ENCODE measurements at regions not wholly inside any gene's neighbourhood (a gene's known extent, or its start where the extent isn't known, plus 50 kb on each side); places are given as distances from the start of the nearest gene placed in this dataset.

GRCh38 chr10:109065821-109066220 lies 857.5 kb downstream of the XPNPEP1 start:
- no peak overlapping the region for H2BK20ac ChIP-seq (ENCODE audit: low read depth, low read length, poor library complexity, severe bottlenecking)
- no peak overlapping the region for H2AK5ac ChIP-seq (ENCODE audit: insufficient read length, low read length)
- H4K91ac ChIP-seq (ENCODE audit: insufficient read length, low read depth, low read length) = no peak overlapping the region
- no peak overlapping the region for H2BK120ac ChIP-seq (ENCODE audit: low read depth, low read length, poor library complexity, severe bottlenecking)
- H3K9me3 ChIP-seq (ENCODE audit: control insufficient read depth, low read depth, low read length) = no peaks in the 10 kb centered on the region
- no peaks in the 10 kb centered on the region for H3K4me1 ChIP-seq (ENCODE audit: insufficient read depth, low read length)
- no peak overlapping the region for H4K5ac ChIP-seq (ENCODE audit: insufficient read length, low read depth, low read length)
- H3K56ac ChIP-seq (ENCODE audit: insufficient read length, low read depth, low read length) = no peak overlapping the region
- H3K27me3 Mint-ChIP-seq (ENCODE audit: low read depth) = no peaks in the 10 kb centered on the region
- H3K23ac ChIP-seq (ENCODE audit: insufficient read length, low read depth, low read length) = no peak overlapping the region
- no peaks in the 10 kb centered on the region; the same call in 1 of the 2 replicates for H3K27me3 ChIP-seq (ENCODE audit: insufficient read depth, low read length)
- H3T11ph ChIP-seq (ENCODE audit: low read length) = no peak overlapping the region
- H2BK15ac ChIP-seq (ENCODE audit: low read depth, low read length) = no peak overlapping the region
- peaks cover 6 to 9% of the 10 kb centered on the region in 2 experiments for H3K4me1 Mint-ChIP-seq
- no peak overlapping the region for H3K14ac ChIP-seq (ENCODE audit: insufficient read depth, low read length)
- no peak overlapping the region for H3K9ac ChIP-seq (ENCODE audit: extremely low read depth, insufficient read length, low read length)
- H3K23me2 ChIP-seq (ENCODE audit: insufficient read length, low read depth, low read length, poor library complexity, severe bottlenecking) = no peaks in the 10 kb centered on the region
- no peak overlapping the region for H2BK5ac ChIP-seq (ENCODE audit: insufficient read length, low read length)
- no peak overlapping the region for H2AFZ ChIP-seq (ENCODE audit: low read length)
- TF ChIP-seq, protein P1, sequence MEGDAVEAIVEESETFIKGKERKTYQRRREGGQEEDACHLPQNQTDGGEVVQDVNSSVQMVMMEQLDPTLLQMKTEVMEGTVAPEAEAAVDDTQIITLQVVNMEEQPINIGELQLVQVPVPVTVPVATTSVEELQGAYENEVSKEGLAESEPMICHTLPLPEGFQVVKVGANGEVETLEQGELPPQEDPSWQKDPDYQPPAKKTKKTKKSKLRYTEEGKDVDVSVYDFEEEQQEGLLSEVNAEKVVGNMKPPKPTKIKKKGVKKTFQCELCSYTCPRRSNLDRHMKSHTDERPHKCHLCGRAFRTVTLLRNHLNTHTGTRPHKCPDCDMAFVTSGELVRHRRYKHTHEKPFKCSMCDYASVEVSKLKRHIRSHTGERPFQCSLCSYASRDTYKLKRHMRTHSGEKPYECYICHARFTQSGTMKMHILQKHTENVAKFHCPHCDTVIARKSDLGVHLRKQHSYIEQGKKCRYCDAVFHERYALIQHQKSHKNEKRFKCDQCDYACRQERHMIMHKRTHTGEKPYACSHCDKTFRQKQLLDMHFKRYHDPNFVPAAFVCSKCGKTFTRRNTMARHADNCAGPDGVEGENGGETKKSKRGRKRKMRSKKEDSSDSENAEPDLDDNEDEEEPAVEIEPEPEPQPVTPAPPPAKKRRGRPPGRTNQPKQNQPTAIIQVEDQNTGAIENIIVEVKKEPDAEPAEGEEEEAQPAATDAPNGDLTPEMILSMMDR (conservative IDR thresholded peaks at IDR 0.05) = no peak
- H3K4ac ChIP-seq (ENCODE audit: low read depth, low read length) = no peak overlapping the region
- H3K4me2 ChIP-seq (ENCODE audit: insufficient read depth, insufficient read length, low read length) = no peak overlapping the region
- no peak overlapping the region for H3K18ac ChIP-seq (ENCODE audit: insufficient read length, low read depth, low read length)
- WGBS (ENCODE audit: extremely low coverage, insufficient read length, low lambda C conversion rate) = no CpG with 5 or more reads among the region's 2 CpGs
- H3K27ac Mint-ChIP-seq = no peak overlapping the region
- no peaks in the 10 kb centered on the region; a peak in 1 of 7 replicates for H3K36me3 Mint-ChIP-seq (ENCODE audit: insufficient read depth in 1 of 3, low read depth in 3 of 3)
- no peak overlapping the region for H2BK12ac ChIP-seq (ENCODE audit: insufficient read length, low read depth, low read length)
- H4K20me1 ChIP-seq (ENCODE audit: control insufficient read depth, insufficient read depth, insufficient read length) = no peaks in the 10 kb centered on the region
- H3K9me3 Mint-ChIP-seq = peaks cover 0 to 4% of the 10 kb centered on the region in 2 experiments; a peak in 1 of 5 replicates
- H3K79me2 ChIP-seq (ENCODE audit: insufficient read depth, low read length) = no peaks in the 10 kb centered on the region
- no peaks in the 10 kb centered on the region for H3K79me1 ChIP-seq (ENCODE audit: insufficient read depth, low read depth, low read length, poor library complexity, severe bottlenecking)
- H4K8ac ChIP-seq (replicated peaks; ENCODE audit: insufficient read length, low read depth, low read length) = no peak overlapping the region
- no peak for DNase-seq
- H3K27ac ChIP-seq (ENCODE audit: insufficient read length, low read depth, low read length) = no peak overlapping the region
- H3K4me3 Mint-ChIP-seq = no peak overlapping the region

All from H9 (cell line).